Neuronal stem cell (in vitro differentiated cells): ENCODE measurements at regions not wholly inside any gene's neighbourhood (a gene's known extent, or its start where the extent isn't known, plus 50 kb on each side); places are given as distances from the start of the nearest gene placed in this dataset.

Experiments
- DNase-seq: peaks from one replicate; pipeline ENCODE4 v3.0.0-alpha.2; 2013; ENCODE audit warnings: low spot score
- H2AFZ ChIP-seq: one replicate; pipeline ENCODE4 v1.6.1; 2013; ENCODE audit warnings: mild to moderate bottlenecking, low read length, inconsistent platforms
- H2AK5ac ChIP-seq: 2 replicates; pipeline ENCODE4 v1.6.1; 2013; ENCODE audit warnings: low read depth, mild to moderate bottlenecking, inconsistent platforms, low read length, moderate library complexity, mixed read lengths
- H2BK120ac ChIP-seq: 2 replicates; pipeline ENCODE4 v1.6.1; 2013; ENCODE audit warnings: low read depth, mild to moderate bottlenecking, inconsistent platforms, low read length, moderate library complexity, mixed read lengths
- H2BK12ac ChIP-seq: one replicate; pipeline ENCODE4 v1.6.1; 2013; ENCODE audit warnings: low read length, inconsistent platforms
- H2BK15ac ChIP-seq: 2 replicates; pipeline ENCODE4 v1.6.1; 2013; ENCODE audit warnings: mild to moderate bottlenecking, low read length, inconsistent platforms, mixed read lengths
- H2BK5ac ChIP-seq: one replicate; pipeline ENCODE4 v1.6.1; 2013; ENCODE audit warnings: inconsistent platforms, mild to moderate bottlenecking, low read length, moderate library complexity
- H3K14ac ChIP-seq: one replicate; pipeline ENCODE4 v1.6.1; 2013; ENCODE audit warnings: low read length, inconsistent platforms
- H3K18ac ChIP-seq: 2 replicates; pipeline ENCODE4 v1.6.1; 2013; ENCODE audit warnings: low read length, inconsistent platforms
- H3K23ac ChIP-seq: 2 replicates; pipeline ENCODE4 v1.6.1; 2013; ENCODE audit warnings: low read depth, mild to moderate bottlenecking, mixed read lengths, low read length, inconsistent platforms; ENCODE audit not compliant: poor library complexity
- H3K27ac ChIP-seq: replicated peaks from 3 replicates; pipeline ENCODE4 v1.5.1; 2013; ENCODE audit warnings: low read length, inconsistent platforms
- H3K27me3 ChIP-seq, 3 experiments: 2 replicates each; pipeline ENCODE4 v1.6.1; 2013; ENCODE audit warnings: low read length in 3 of 3, mild to moderate bottlenecking in 2 of 3, inconsistent platforms in 1 of 3, low read depth in 1 of 3, mixed read lengths in 1 of 3, moderate library complexity in 1 of 3; ENCODE audit not compliant: control insufficient read depth in 3 of 3, insufficient read depth in 3 of 3
- H3K36me3 ChIP-seq, 2 donors: replicated peaks in 1 of 2; 2 replicates each; pipeline ENCODE4 v1.6.1; 2013; ENCODE audit warnings: low read length in 2 of 2; ENCODE audit not compliant: control insufficient read depth in 2 of 2, insufficient read depth in 2 of 2
- H3K4ac ChIP-seq: 2 replicates; pipeline ENCODE4 v1.6.1; 2013; ENCODE audit warnings: inconsistent platforms, mild to moderate bottlenecking, low read length, moderate library complexity
- H3K4me1 ChIP-seq, 2 donors: 1 replicate in 1 of 2; 2 replicates in 1 of 2; pipeline ENCODE4 v1.6.1; 2013; ENCODE audit warnings: low read length in 2 of 2, low read depth in 1 of 2; ENCODE audit not compliant: control insufficient read depth in 2 of 2, insufficient read depth in 1 of 2
- H3K4me2 ChIP-seq: one replicate; pipeline ENCODE4 v1.6.1; 2013; ENCODE audit warnings: mild to moderate bottlenecking, low read length, inconsistent platforms; ENCODE audit not compliant: insufficient read depth, poor library complexity, severe bottlenecking
- H3K4me3 ChIP-seq, 2 donors: 2 replicates each; pipeline ENCODE4 v1.5.1; 2013; ENCODE audit warnings: low read length in 2 of 2, mild to moderate bottlenecking in 2 of 2, inconsistent platforms in 1 of 2, moderate library complexity in 1 of 2
- H3K79me1 ChIP-seq: one replicate; pipeline ENCODE4 v1.6.1; 2013; ENCODE audit warnings: low read depth, mild to moderate bottlenecking, inconsistent platforms, low read length, moderate library complexity
- H3K9ac ChIP-seq: one replicate; pipeline ENCODE4 v1.6.1; 2013; ENCODE audit warnings: mild to moderate bottlenecking, low read depth, low read length, inconsistent platforms; ENCODE audit not compliant: poor library complexity
- H3K9me3 ChIP-seq, 2 donors: replicated peaks in 1 of 2; 2 replicates each; pipeline versions ENCODE3 to v1.6.1; 2013; ENCODE audit warnings: low read length in 2 of 2, mild to moderate bottlenecking in 2 of 2, inconsistent platforms in 1 of 2, low read depth in 1 of 2, mixed read lengths in 1 of 2, moderate library complexity in 1 of 2; ENCODE audit not compliant: control insufficient read depth in 2 of 2, insufficient read depth in 1 of 2
- H4K8ac ChIP-seq: one replicate; pipeline ENCODE4 v1.6.1; 2013; ENCODE audit warnings: low read depth, mild to moderate bottlenecking, inconsistent platforms, low read length, moderate library complexity
- H4K91ac ChIP-seq: one replicate; pipeline ENCODE4 v1.6.1; 2013; ENCODE audit warnings: low read length, low read depth, mild to moderate bottlenecking, inconsistent platforms; ENCODE audit not compliant: poor library complexity
- WGBS, 2 donors: extraction: QIAGEN DNeasy Blood & Tissue Kit; methylation state at CpG; one replicate each; pipeline ENCODE4 v1.1.7; 2013; ENCODE audit warnings: missing lambda C conversion rate in 2 of 2, mixed read lengths in 1 of 2; ENCODE audit not compliant: insufficient read length in 2 of 2, insufficient replicate concordance in 1 of 2; ENCODE audit errors: extremely low coverage in 2 of 2; 5-methylcytosine and 5-hydroxymethylcytosine counted together

DNA sequence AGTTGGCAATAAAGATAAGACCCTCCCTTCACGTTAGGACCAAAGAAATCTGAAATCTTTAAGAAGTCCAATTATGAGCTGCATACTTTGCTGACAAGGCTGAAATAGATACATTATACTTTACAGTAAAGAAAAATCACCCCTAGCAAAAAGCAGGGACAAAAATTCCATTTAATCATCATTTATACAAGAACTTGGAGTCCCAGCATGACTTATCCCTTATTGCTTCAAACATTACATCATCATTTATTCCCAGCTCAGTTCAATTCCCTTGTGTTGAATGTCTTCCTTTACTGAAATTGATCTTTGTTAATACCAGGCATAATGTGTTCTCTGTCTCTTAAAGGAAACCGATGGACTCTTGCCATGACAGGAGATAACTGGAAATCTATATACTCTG lies 449.6 kb upstream of the CCDC196 start:
- no CpG with 5 or more reads among the region's 2 CpGs for WGBS, 2 donors
- H3K27ac ChIP-seq, result no peak overlapping the region

DNA sequence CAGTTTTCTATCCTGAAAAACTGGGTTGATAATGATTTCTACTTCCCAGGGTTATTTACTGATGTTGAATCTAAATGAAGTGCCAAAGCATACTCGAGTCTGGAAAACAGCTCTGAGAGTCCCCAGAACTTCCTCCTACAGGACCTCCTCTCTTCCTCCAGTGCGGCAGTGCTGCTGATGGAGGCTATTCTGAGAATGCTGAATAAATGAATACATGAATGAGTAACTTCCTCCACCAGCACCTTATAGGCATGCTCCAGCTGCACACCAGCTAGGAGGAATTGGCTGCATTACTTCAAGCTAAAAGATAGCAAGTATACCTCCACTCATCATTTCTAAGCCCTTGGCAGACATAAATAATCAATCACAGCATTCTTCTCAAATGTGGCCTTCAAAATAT lies 448.8 kb upstream of the CCDC196 start:
- Histone ChIP-seq H2BK12ac (no peak overlapping the region), H4K91ac (no peak overlapping the region), H3K9me3 (no peaks in the 10 kb centered on the region), H2BK120ac (no peak overlapping the region), H3K4ac (no peak overlapping the region), H2BK15ac (no peak overlapping the region), H3K14ac (no peak overlapping the region), H2AFZ (no peak overlapping the region), H3K4me2 (no peak overlapping the region), H3K36me3 (no peaks in the 10 kb centered on the region), H2AK5ac (no peak overlapping the region), H3K18ac (no peak overlapping the region), H3K27me3 (no peaks in the 10 kb centered on the region), H3K79me1 (no peaks in the 10 kb centered on the region), H3K23ac (no peak overlapping the region), H3K27ac (no peak overlapping the region), H4K8ac (no peak overlapping the region), H3K9ac (no peak overlapping the region), H2BK5ac (no peak overlapping the region), H3K4me3 (no peak overlapping the region), H3K4me1 (peaks cover 0 to 7% of the 10 kb centered on the region in 2 donors)
- no CpG with 5 or more reads among the region's 2 CpGs for WGBS, 2 donors
- DNase-seq, result no peak

More for the DNA sequence above, 449.6 kb upstream of the CCDC196 start:
- no peak overlapping the region for H4K91ac ChIP-seq
- no peak overlapping the region for H2AFZ ChIP-seq
- H2BK5ac ChIP-seq, result no peak overlapping the region
- no peaks in the 10 kb centered on the region for H3K9me3 ChIP-seq
- no peaks in the 10 kb centered on the region for H3K79me1 ChIP-seq
- H2BK12ac ChIP-seq, result no peak overlapping the region
- no peak overlapping the region for H3K4me3 ChIP-seq
- no peaks in the 10 kb centered on the region for H3K27me3 ChIP-seq
- H2AK5ac ChIP-seq, result no peak overlapping the region
- H4K8ac ChIP-seq, result no peak overlapping the region
- no peak overlapping the region for H3K18ac ChIP-seq
- H3K4ac ChIP-seq, result no peak overlapping the region
- no peak overlapping the region for H3K4me2 ChIP-seq
- no peak overlapping the region for H2BK15ac ChIP-seq
- H3K4me1 ChIP-seq, result peaks cover 0 to 7% of the 10 kb centered on the region in 2 donors
- H3K36me3 ChIP-seq, result no peaks in the 10 kb centered on the region
- H2BK120ac ChIP-seq, result no peak overlapping the region
- H3K23ac ChIP-seq, result no peak overlapping the region
- no peak for DNase-seq
- no peak overlapping the region for H3K9ac ChIP-seq
- H3K14ac ChIP-seq, result no peak overlapping the region

DNA sequence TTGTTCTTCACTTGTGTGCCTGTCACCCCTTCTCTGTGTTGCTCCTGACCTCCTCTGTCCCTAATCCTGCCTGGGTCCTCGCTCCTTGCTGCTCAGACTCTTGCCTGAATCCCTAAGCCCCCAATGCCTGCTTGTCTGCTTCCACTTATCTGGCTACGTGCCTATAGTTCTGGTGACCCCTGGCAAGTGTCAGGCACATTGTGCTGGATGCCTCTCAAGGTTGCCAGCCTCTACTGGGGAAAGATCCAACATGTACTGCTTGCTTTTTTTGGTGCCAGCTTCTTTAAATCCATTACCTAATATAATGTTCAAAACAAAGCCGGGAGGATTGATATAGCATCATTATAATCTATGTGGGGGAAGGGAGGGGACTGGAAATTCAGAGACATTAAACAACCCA lies 448.0 kb upstream of the CCDC196 start:
- Histone ChIP-seq H3K9me3 (no peaks in the 10 kb centered on the region), H3K27ac (no peak overlapping the region), H2BK15ac (peak overlapping the region; percentile 9), H3K14ac (no peak overlapping the region), H2AK5ac (no peak overlapping the region), H3K79me1 (no peaks in the 10 kb centered on the region), H3K9ac (no peak overlapping the region), H2BK120ac (no peak overlapping the region), H3K23ac (no peak overlapping the region), H3K4ac (no peak overlapping the region), H2AFZ (no peak overlapping the region), H3K27me3 (no peaks in the 10 kb centered on the region), H2BK5ac (no peak overlapping the region), H3K18ac (no peak overlapping the region), H3K4me2 (no peak overlapping the region), H3K4me3 (no peak overlapping the region), H4K91ac (no peak overlapping the region), H4K8ac (no peak overlapping the region), H3K36me3 (no peaks in the 10 kb centered on the region), H3K4me1 (peaks cover 0 to 7% of the 10 kb centered on the region in 2 donors), H2BK12ac (no peak overlapping the region)
- DNase-seq, result no peak
- no CpG with 5 or more reads among the region's 3 CpGs for WGBS, 2 donors

DNA sequence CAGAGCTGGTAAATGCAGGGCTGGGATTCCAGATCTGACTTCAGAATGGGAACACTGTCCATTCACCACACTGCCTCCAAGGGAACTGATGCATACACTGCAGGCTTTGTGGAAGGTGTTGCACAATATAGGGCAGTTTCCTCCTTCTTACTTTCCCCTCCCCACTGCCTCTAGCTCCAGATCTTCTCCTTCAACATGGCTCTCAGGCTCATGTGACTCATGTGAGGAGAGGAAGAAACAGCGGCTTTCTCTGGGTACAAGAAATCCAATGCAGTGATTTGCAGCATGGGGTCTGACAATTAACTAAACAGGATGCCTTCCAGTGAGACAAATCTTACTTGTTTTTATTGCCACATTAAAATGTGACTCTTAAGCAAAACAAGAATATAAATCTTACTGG lies 447.6 kb upstream of the CCDC196 start:
- no peak overlapping the region for H3K9ac ChIP-seq
- no peak overlapping the region for H3K4ac ChIP-seq
- H4K8ac ChIP-seq, result no peak overlapping the region
- H3K36me3 ChIP-seq, result no peaks in the 10 kb centered on the region
- H2BK5ac ChIP-seq, result no peak overlapping the region
- H2AK5ac ChIP-seq, result no peak overlapping the region
- H2BK12ac ChIP-seq, result no peak overlapping the region
- DNase-seq, result no peak
- H3K79me1 ChIP-seq, result no peaks in the 10 kb centered on the region
- no CpG with 5 or more reads among the region's 1 CpG for WGBS, 2 donors
- H3K4me3 ChIP-seq, result no peak overlapping the region
- H3K27me3 ChIP-seq, result no peaks in the 10 kb centered on the region
- H3K14ac ChIP-seq, result no peak overlapping the region
- peaks cover 0 to 7% of the 10 kb centered on the region in 2 donors for H3K4me1 ChIP-seq
- no peak overlapping the region for H3K23ac ChIP-seq
- no peak overlapping the region for H2BK120ac ChIP-seq
- H2BK15ac ChIP-seq, result no peak overlapping the region
- no peak overlapping the region for H3K4me2 ChIP-seq
- no peak overlapping the region for H4K91ac ChIP-seq
- H3K27ac ChIP-seq, result no peak overlapping the region
- no peaks in the 10 kb centered on the region for H3K9me3 ChIP-seq
- H3K18ac ChIP-seq, result no peak overlapping the region
- no peak overlapping the region for H2AFZ ChIP-seq
